Stimulated activated effector memory CD8-positive, alpha-beta T cell treated with anti-CD3 and anti-CD28 coated beads, Interleukin-12 subunit alpha, Interleukin-12 subunit beta, amount 100 ng/mL, for 72 hours (primary cell): ENCODE measurements at regions not wholly inside any gene's neighbourhood (a gene's known extent, or its start where the extent isn't known, plus 50 kb on each side); places are given as distances from the start of the nearest gene placed in this dataset.
"Not testable (repeated sequence)": the region's sequence is repeated elsewhere in the genome, so short reads cannot be mapped to it uniquely, and the experiment has no call there.

Experiments
- ATAC-seq: fragments of 150-1000 bp; cut with Tn5 transposase; 2 replicates; pipeline ENCODE4 v1.10.0; 2021
- DNase-seq, 2 donors: peaks; one replicate each; pipeline ENCODE4 v3.0.0; 2021 to 2022; ENCODE audit warnings: low spot score in 2 of 2
- H3K27ac Mint-ChIP-seq: one replicate; pipeline ENCODE4 v1.8.0; 2022; ENCODE audit warnings: mild to moderate bottlenecking, mixed read lengths
- H3K36me3 Mint-ChIP-seq: one replicate; pipeline ENCODE4 v1.8.0; 2022; ENCODE audit warnings: mild to moderate bottlenecking, mixed read lengths
- H3K4me1 Mint-ChIP-seq: one replicate; pipeline ENCODE4 v1.8.0; 2022; ENCODE audit warnings: mixed read lengths
- H3K4me3 Mint-ChIP-seq: one replicate; pipeline ENCODE4 v1.8.0; 2022; ENCODE audit warnings: mild to moderate bottlenecking, mixed read lengths
- H3K9me3 Mint-ChIP-seq: one replicate; pipeline ENCODE4 v1.8.0; 2022; ENCODE audit warnings: mixed read lengths

DNA sequence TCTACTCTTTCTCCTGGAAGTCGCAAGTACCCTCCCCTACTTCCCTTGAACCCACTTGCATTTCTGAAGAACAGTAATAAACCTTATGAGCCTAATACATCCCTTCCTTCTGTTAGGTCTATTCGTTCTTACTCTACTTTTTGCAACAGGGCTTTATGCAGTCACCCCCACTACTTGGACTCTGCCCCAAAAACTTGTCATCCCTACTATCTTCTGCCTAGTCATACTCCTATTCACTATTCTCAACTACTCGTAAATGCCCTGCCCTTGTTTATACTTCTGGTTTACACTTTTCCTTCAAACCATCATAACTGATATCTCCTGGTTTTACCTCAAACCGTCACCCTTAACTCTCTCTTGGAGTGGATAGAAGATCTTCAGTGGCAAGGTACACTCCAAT lies 55.2 kb upstream of the SLIT2 start:
- no peak overlapping the region for H3K4me3 Mint-ChIP-seq
- no peaks in the 10 kb centered on the region for H3K36me3 Mint-ChIP-seq
- DNase-seq (no peak), ATAC-seq (no peak)
- H3K4me1 Mint-ChIP-seq = no peaks in the 10 kb centered on the region
- H3K27ac Mint-ChIP-seq = no peak overlapping the region
- H3K9me3 Mint-ChIP-seq = peaks cover 7% of the 10 kb centered on the region

DNA sequence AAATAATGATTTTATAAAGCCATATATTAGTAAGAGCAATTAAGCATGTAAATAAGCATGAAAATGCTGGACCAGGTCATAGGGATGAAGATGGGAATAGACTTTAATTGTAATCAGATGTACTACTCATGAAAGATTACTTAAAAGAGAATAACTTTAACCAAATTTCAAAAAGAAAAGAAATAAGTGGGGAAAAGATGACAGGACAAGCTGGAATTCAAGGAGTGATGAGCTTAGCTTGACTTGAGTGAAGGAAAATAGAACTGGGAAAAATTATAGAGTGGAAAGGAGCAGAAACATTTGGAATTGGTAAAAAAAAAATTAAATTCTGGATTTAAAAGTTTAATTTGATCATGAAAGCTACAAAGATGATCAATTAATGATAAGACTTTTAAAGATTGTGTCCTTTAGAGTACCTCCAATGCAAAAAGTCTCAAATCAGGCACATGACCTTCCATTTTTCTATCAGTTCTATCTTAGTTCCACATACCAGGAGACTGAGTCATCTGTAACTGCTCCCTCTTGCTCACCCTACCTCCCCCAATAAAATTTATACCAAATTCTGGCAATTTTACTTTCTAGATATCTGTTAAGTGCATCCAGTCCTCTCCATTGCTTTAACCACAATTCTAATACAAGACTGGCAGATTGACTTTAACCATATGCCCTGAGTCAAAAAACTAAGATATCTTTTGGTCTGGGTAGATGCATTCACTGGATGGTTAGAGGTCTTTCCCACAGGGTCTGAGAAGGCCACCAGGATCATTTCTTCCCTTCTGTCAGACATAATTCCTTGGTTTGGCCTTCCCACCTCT lies 56.4 kb upstream of the SLIT2 start:
- Mint-ChIP-seq H3K4me3 (no peak overlapping the region), H3K27ac (no peak overlapping the region), H3K36me3 (no peaks in the 10 kb centered on the region), H3K9me3 (peaks cover 10% of the 10 kb centered on the region), H3K4me1 (no peaks in the 10 kb centered on the region)
- DNase-seq (no peak), ATAC-seq (no peak)

DNA sequence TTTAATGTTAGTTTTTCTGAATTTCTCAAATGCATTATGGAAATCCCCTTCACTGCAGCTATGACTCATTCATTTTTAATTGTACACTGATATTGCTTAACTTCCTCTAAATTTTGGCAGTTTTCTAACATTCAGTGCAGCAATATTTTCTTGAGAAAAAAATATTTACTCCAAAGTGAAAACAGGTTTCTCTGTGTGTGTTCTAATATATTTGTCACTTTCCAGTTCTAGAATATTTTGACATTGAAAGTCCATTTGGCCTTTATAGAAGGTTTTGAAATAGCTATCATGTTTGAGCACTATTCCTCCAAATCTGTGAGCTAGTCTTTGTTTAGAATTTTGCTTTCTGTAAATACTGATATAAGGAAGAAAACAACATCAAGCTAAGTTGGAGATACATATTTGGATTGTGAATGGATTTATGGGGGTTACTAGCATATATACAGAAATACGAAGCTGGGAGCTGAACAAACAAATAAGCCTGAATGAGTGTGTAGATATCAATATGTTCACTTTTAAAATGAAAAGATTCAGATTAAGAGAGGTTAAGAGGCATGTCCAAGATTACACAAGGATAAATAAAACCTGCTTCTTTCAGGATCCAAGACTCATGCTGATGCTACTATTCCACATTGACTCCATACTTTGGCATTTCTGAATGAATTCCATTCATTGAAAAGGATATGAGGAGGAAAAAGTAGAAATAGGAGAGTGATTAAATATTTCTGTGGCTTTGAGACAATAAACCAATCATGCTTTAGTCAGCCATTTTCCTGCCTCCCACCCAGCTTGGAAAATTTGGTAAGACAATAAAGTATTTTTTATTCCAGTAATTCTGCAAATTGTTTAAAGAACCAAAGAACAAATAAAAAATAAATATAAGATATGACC lies 57.3 kb upstream of the SLIT2 start:
- no peaks in the 10 kb centered on the region for H3K4me1 Mint-ChIP-seq
- H3K27ac Mint-ChIP-seq = no peak overlapping the region
- H3K36me3 Mint-ChIP-seq = no peaks in the 10 kb centered on the region
- H3K9me3 Mint-ChIP-seq = peaks cover 14% of the 10 kb centered on the region
- ATAC-seq (no peak), DNase-seq (no peak)
- H3K4me3 Mint-ChIP-seq = no peak overlapping the region

DNA sequence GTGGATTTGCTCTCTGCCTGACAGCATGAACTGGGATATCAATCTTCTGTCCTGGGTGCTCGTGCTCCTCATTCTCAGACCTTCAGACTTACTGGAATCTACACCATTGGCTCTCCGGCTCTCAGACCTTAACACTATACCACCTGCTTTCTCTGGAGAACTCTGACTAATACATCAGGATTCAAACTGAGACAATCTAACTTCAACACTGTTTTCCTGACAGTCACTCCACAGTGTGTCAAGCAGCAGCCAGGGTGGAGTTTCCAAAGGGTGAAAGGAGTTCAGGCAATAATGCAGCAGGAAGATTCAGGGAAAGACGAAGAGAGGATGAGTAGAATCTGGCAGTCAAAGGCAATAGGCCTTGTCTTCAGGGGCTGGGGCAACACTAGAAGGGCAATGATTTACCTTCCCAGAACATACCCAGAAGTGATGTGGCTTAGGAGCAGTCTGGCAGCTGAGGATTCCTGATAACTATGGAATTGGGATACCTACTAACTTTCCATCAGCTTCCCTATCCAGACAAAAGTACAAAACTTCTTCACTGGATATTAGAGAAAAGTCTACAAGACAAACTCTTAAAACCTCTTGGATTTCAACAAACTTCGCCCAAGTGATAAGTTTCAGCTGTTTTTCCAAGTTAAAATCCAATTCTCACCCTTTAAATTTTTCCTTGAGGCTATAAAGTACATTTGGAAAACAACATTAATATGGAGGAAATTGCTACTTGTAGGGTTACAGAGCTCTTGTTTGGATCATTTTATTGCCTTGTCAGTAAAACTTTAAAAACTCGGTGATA lies 58.4 kb upstream of the SLIT2 start:
- H3K4me1 Mint-ChIP-seq = no peaks in the 10 kb centered on the region
- H3K4me3 Mint-ChIP-seq = no peak overlapping the region
- no peak overlapping the region for H3K27ac Mint-ChIP-seq
- peaks cover 15% of the 10 kb centered on the region for H3K9me3 Mint-ChIP-seq
- no peaks in the 10 kb centered on the region for H3K36me3 Mint-ChIP-seq
- no peak for DNase-seq
- no peak for ATAC-seq

DNA sequence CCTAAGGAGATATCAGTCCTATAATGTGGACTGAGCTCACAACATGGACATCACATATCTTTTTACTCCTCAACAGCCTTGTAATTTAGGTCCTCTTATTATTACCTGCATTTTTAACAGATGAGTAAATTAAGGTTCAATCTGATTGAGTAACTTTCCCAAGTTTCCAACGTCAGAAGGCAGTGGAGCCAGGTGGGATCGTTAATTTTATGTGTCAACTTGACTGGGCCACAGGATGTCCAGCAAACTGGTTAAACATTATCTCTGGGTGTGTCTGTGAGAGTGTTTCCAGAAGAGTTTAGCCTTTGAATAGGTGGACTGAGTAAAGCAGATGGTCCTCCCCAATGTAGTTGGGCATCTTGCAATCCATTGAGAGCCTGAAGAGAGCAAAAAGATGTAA lies 59.0 kb upstream of the SLIT2 start:
- DNase-seq (no peak), ATAC-seq (no peak)
- H3K36me3 Mint-ChIP-seq = no peaks in the 10 kb centered on the region
- no peaks in the 10 kb centered on the region for H3K4me1 Mint-ChIP-seq
- H3K4me3 Mint-ChIP-seq = no peak overlapping the region
- H3K27ac Mint-ChIP-seq = no peak overlapping the region
- peaks cover 18% of the 10 kb centered on the region for H3K9me3 Mint-ChIP-seq

DNA sequence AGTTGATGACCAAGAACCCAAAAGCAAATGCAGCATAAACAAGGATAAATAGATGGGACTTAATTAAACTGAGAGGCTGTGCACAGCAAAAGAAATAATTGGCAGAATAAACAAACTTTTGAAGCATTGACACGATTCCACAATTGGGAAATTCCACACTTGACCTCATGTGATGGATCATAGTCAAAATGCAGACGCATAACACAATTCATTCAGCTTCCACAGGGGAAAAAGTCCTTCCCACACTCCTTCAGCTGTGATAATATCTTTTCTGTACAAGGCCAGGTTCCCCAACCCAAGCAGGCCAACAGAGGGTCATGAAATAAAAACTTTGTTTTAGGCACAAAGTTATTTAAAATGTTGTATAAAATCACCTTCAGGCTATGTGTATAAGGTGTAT lies 66.6 kb upstream of the SLIT2 start:
- H3K4me1 Mint-ChIP-seq = no peaks in the 10 kb centered on the region
- H3K27ac Mint-ChIP-seq = no peak overlapping the region
- no peak overlapping the region for H3K4me3 Mint-ChIP-seq
- DNase-seq (no peak), ATAC-seq (no peak)
- H3K36me3 Mint-ChIP-seq = no peaks in the 10 kb centered on the region
- H3K9me3 Mint-ChIP-seq = peaks cover 17% of the 10 kb centered on the region

DNA sequence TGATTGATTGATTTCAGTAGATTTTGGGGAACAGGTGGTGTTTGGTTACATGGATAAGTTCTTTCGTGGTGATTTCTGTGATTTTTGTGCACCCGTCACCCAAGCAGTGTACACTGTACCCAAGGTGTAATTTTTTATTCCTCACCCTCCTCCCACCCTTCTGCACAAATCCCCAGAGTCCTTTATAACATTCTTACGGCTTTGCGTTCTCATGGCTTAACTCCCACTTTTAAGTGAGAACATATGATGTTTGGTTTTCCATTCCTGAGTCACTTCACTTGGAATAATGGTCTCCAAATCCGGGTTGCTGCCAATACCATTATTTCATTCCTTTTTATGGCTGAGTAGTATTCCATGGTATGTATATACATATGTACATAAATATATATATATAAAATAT lies 68.6 kb upstream of the SLIT2 start:
- H3K4me1 Mint-ChIP-seq, ATAC-seq, H3K36me3 Mint-ChIP-seq, H3K4me3 Mint-ChIP-seq, DNase-seq, H3K27ac Mint-ChIP-seq: not testable (repeated sequence)
- peaks cover 11% of the 10 kb centered on the region for H3K9me3 Mint-ChIP-seq

DNA sequence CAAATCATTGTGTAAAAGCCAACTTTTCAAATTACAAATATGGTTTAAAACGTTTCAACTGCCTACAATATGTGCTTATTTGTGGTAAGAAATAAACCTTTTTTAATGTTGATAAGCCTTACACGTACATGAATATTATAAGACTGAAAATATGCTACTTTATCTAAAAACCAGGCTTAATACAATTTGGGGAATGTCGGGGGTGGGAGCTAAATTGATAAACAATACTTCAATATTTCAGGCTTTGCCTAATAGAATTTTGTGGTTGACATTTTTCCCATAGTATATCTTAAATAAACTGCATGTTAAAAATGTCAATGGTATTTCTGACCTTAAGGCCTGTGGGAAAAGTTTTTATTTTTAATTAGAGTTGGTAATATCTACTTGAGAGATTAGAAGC lies 69.8 kb upstream of the SLIT2 start:
- peaks cover 11% of the 10 kb centered on the region for H3K9me3 Mint-ChIP-seq
- H3K4me1 Mint-ChIP-seq = no peaks in the 10 kb centered on the region
- no peaks in the 10 kb centered on the region for H3K36me3 Mint-ChIP-seq
- H3K27ac Mint-ChIP-seq = no peak overlapping the region
- DNase-seq (no peak), ATAC-seq (no peak)
- H3K4me3 Mint-ChIP-seq = no peak overlapping the region

DNA sequence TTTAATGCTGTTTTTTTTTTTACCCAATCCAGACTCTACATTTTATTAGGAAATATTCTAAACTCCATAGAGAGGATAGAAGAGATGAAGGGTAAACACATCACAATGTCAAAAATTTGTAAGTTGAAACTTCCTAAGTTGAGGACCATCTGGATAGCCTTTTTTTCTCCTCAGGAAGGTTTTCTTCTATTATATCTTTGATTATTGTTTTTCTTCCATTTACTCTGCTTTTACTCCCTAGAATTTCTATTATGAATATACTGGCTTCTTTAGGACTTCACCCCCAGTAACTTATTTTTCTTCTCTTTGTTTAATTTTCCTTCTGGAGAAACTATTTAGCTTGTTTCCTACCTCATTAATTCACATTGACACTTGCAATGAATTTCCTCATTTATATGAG lies 71.2 kb upstream of the SLIT2 start:
- ATAC-seq (no peak), DNase-seq (no peak)
- no peak overlapping the region for H3K4me3 Mint-ChIP-seq
- no peak overlapping the region for H3K27ac Mint-ChIP-seq
- peaks cover 21% of the 10 kb centered on the region for H3K9me3 Mint-ChIP-seq
- no peaks in the 10 kb centered on the region for H3K4me1 Mint-ChIP-seq
- H3K36me3 Mint-ChIP-seq = no peaks in the 10 kb centered on the region

DNA sequence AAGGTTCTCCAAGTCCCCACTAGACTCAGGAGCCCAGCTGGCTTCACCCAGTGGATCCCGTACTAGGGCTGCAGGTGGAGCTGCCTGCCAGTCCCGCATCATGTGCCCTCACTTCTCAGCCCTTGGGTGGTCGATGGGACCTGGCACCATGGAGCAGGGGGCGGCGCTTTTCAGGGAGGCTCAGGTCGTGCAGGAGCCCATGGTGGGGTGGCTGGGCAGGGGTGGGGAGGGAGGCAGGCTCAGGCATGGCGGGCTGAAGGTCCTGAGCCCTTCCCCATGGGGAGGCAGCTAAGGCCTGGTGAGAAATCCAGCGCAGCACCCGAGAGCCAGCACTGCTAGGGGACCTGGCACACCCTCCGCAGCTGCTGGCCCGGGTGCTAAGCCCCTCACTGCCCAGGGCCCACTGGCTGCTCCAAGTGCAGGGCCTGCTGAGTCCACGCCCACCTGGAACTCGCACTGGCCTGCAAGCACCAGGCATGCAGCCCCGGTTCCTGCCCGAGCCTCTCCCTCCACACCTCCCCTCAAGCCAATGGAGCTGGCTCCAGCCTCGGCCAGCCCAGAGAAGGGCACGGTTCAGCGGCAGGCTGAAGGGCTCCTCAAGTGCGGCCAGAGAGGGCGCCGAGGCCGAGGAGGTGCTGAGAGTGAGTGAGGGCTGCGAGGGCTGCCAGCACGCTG lies 72.7 kb upstream of the SLIT2 start:
- Mint-ChIP-seq H3K4me3 (no peak overlapping the region), H3K36me3 (no peaks in the 10 kb centered on the region), H3K4me1 (no peaks in the 10 kb centered on the region), H3K9me3 (peaks cover 21% of the 10 kb centered on the region), H3K27ac (no peak overlapping the region)
- ATAC-seq = no peak
- DNase-seq = no peak

DNA sequence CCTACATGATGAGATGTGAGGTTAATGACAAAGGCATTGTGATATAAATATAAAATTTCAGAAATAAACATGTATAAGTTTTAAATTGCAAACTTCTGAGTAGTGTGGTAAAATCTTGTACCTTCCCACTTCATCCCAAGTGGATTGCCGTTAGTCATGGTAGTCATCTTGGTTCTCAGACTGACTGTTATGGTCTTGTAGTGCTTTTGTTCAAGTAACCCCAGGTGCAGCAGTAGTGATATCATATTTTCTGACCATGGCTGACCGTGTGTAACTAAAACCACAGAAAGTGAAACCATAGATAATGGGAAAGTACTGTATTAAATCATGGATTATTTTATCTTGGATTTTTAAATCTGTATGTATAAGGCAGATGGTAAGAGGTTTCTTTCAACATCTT lies 74.8 kb upstream of the SLIT2 start:
- Mint-ChIP-seq H3K36me3 (no peaks in the 10 kb centered on the region), H3K4me3 (no peak overlapping the region), H3K9me3 (peaks cover 28% of the 10 kb centered on the region), H3K4me1 (no peaks in the 10 kb centered on the region), H3K27ac (no peak overlapping the region)
- DNase-seq (no peak), ATAC-seq (no peak)

DNA sequence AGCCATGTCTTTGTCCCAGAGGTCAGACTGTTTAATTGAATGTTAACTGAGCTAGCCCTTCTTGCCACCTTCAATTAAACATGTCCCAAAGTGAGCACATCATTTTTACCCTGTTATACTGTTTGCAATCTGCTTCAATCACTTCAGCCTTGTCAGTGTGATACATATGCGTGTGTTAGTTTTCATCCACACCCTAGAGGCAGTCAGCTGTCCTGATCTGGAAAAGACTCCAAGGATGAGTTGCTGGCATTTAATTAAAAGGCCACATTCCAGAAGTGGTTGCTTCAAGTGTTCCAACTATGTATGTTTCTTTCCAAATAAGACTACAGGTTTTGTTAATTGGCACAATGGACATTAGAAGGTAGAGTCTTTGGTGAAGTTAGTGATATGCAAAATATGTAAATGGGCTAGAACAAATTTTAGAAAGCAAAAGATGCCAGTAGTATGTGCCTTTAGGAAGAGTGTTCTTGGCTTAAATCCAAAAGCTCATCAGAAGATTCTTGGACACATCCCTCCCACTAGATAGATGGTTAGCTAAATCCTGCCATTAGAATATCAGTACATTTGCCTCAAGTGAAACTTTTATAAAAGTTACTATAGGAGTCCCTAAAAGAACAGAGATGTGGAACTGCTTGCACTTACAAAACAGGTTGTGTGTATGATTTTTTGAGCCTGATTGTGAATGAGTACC lies 79.5 kb upstream of the SLIT2 start:
- DNase-seq (no peak), ATAC-seq (no peak)
- no peak overlapping the region for H3K27ac Mint-ChIP-seq
- no peaks in the 10 kb centered on the region for H3K4me1 Mint-ChIP-seq
- H3K9me3 Mint-ChIP-seq = peaks cover 19% of the 10 kb centered on the region
- H3K36me3 Mint-ChIP-seq = no peaks in the 10 kb centered on the region
- no peak overlapping the region for H3K4me3 Mint-ChIP-seq

DNA sequence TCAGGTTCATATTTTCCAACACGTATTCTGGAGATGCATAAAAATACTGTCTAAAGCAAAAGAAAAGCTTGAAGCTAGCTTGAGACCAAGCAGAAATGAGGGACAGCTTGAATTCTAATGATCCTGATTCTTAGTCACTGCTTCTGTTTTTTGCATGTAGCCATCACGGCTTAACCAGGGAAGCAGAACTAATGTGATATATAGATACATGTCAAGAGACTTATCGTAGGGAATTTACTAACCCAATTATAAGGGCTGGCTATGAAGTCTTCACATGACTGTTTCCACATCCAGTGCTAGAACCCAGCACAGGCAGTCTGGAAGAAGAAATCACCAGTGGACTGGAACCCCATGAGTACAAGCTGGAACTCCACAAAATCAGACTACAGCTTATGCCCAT lies 85.2 kb upstream of the SLIT2 start:
- no peak for DNase-seq
- ATAC-seq = no peak
- Mint-ChIP-seq H3K4me3 (no peak overlapping the region), H3K9me3 (peaks cover 5% of the 10 kb centered on the region), H3K36me3 (no peaks in the 10 kb centered on the region), H3K4me1 (no peaks in the 10 kb centered on the region), H3K27ac (no peak overlapping the region)

DNA sequence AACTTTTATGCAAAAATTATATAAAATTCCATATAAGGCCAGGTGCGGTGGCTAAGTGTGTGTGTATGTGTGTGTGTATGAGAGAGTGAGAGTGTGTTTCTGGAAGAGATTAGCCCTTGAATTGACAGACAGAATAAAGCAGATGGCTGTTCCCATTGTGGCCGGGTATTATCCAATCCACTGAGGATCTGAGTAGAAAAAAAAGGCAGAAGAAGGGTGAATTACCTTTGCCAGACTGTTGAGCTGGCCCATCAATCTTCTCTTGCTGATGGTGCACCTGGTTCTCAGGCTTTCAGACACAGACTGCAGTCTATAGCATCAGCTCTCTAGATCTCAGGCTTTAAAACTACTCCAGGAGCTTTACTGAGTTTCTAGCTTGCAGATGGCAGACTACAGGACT lies 92.2 kb upstream of the SLIT2 start:
- peaks cover 22% of the 10 kb centered on the region for H3K9me3 Mint-ChIP-seq
- DNase-seq (no peak), ATAC-seq (no peak)
- no peaks in the 10 kb centered on the region for H3K36me3 Mint-ChIP-seq
- H3K27ac Mint-ChIP-seq = no peak overlapping the region
- H3K4me3 Mint-ChIP-seq = no peak overlapping the region
- H3K4me1 Mint-ChIP-seq = no peaks in the 10 kb centered on the region
